ENCODE measurements at regions not wholly inside any gene's neighbourhood (a gene's known extent, or its start where the extent isn't known, plus 50 kb on each side); places are given as distances from the start of the nearest gene placed in this dataset.

GRCh38 chr20:40268321-40269075 is 420.5 kb downstream of the MAFB start:
- DNase-seq (ENCODE audit: insufficient read length, low spot score): no peak
- FAIRE-seq: no peak
- TF ChIP-seq CTCF (IDR thresholded peaks at IDR 0.05; ENCODE audit: insufficient read depth, missing control alignments): no peak

GRCh38 chr20:40265825-40266533 is 423.1 kb downstream of the MAFB start:
- FAIRE-seq (no peak), DNase-seq (ENCODE audit: insufficient read length, low spot score) (no peak)
- peak; percentile 60 for TF ChIP-seq CTCF (IDR thresholded peaks at IDR 0.05; ENCODE audit: insufficient read depth, missing control alignments)

GRCh38 chr20:40262219-40262618 is 426.8 kb downstream of the MAFB start:
- no peak for FAIRE-seq

GRCh38 chr20:40258931-40259330 is 430.1 kb downstream of the MAFB start:
- FAIRE-seq (no peak), DNase-seq (ENCODE audit: insufficient read length, low spot score) (no peak)
- no peak for TF ChIP-seq CTCF (IDR thresholded peaks at IDR 0.05; ENCODE audit: insufficient read depth, missing control alignments)

More at GRCh38 chr20:40262219-40262618, 426.8 kb downstream of the MAFB start:
- no peak for TF ChIP-seq CTCF (IDR thresholded peaks at IDR 0.05; ENCODE audit: insufficient read depth, missing control alignments)
- no peak for DNase-seq (ENCODE audit: insufficient read length, low spot score)

GRCh38 chr20:40257763-40258162 is 431.3 kb downstream of the MAFB start:
- no peak for FAIRE-seq
- TF ChIP-seq CTCF (IDR thresholded peaks at IDR 0.05; ENCODE audit: insufficient read depth, missing control alignments): no peak
- no peak for DNase-seq (ENCODE audit: insufficient read length, low spot score)

GRCh38 chr20:40255365-40255764 is 433.7 kb downstream of the MAFB start:
- TF ChIP-seq CTCF (IDR thresholded peaks at IDR 0.05; ENCODE audit: insufficient read depth, missing control alignments): no peak
- DNase-seq (ENCODE audit: insufficient read length, low spot score) (no peak), FAIRE-seq (no peak)

All from D721Med (cell line).